ENCODE measurements at regions not wholly inside any gene's neighbourhood (a gene's known extent, or its start where the extent isn't known, plus 50 kb on each side); places are given as distances from the start of the nearest gene placed in this dataset.
A peak's percentile ranks its signal among the peaks of the same experiment; 100 is the strongest.

- TF ChIP-seq GMEB2 (CRISPR knock-in tag; IDR thresholded peaks at IDR 0.05; ENCODE audit: low read depth) (no peak), REST (IDR thresholded peaks at IDR 0.05; ENCODE audit: borderline replicate concordance in 1 of 2, low read depth in 1 of 2, low read length in 2 of 2) (peak; percentile 95 to 100), ZZZ3 (CRISPR knock-in tag; IDR thresholded peaks at IDR 0.05; ENCODE audit: borderline replicate concordance) (no peak), CEBPB (IDR thresholded peaks at IDR 0.05; ENCODE audit: borderline replicate concordance, low read depth, low read length) (no peak), MED8 (CRISPR knock-in tag; IDR thresholded peaks at IDR 0.05; ENCODE audit: insufficient replicate concordance) (no peak), ZBED4 (CRISPR knock-in tag; IDR thresholded peaks at IDR 0.05; ENCODE audit: borderline replicate concordance) (peak; percentile 85), ARID4A (CRISPR knock-in tag; IDR thresholded peaks at IDR 0.05; ENCODE audit: borderline replicate concordance) (no peak; the same call in 1 of the 2 replicates), HNF1B (CRISPR knock-in tag; IDR thresholded peaks at IDR 0.05) (no peak), FOXC1 (CRISPR knock-in tag; IDR thresholded peaks at IDR 0.05; ENCODE audit: borderline replicate concordance) (no peak), DPF2 (CRISPR knock-in tag; IDR thresholded peaks at IDR 0.05; ENCODE audit: borderline replicate concordance, low read depth) (no peak), NCOR1 (IDR thresholded peaks at IDR 0.05; ENCODE audit: borderline replicate concordance, low read length) (no peak)
These were observed 167.0 kb downstream of the BUD13 start (continued) for GRCh38 chr11:116605543-116606459.

Data from HepG2 (cell line).